Hepatocyte (in vitro differentiated cells): ENCODE measurements at regions not wholly inside any gene's neighbourhood (a gene's known extent, or its start where the extent isn't known, plus 50 kb on each side); places are given as distances from the start of the nearest gene placed in this dataset.
"Not testable (repeated sequence)": the region's sequence is repeated elsewhere in the genome, so short reads cannot be mapped to it uniquely, and the experiment has no call there.

ENCODE experiments used
- DNase-seq: peaks from one replicate; pipeline ENCODE4 v3.0.0-alpha.2; 2016; ENCODE audit warnings: low spot score
- H2AFZ ChIP-seq: fragments of 200-600 bp; sonication (generic); 2 replicates; pipeline ENCODE4 v1.6.0; 2016; ENCODE audit warnings: antibody characterized with exemption, mild to moderate bottlenecking
- H3K27ac ChIP-seq: fragments of 200-600 bp; sonication (generic); 2 replicates; pipeline ENCODE4 v1.5.1; 2016; ENCODE audit warnings: mild to moderate bottlenecking
- H3K27me3 ChIP-seq: fragments of 200-600 bp; sonication (generic); 2 replicates; pipeline ENCODE4 v1.6.1; 2016
- H3K36me3 ChIP-seq: fragments of 200-600 bp; sonication (generic); replicated peaks from 2 replicates; pipeline ENCODE4 v1.5.1; 2016; ENCODE audit warnings: low read depth; ENCODE audit not compliant: insufficient read depth
- H3K4me1 ChIP-seq: fragments of 200-600 bp; sonication (generic); 2 replicates; pipeline ENCODE4 v1.5.1; 2016; ENCODE audit warnings: mild to moderate bottlenecking, moderate library complexity; ENCODE audit not compliant: insufficient read depth
- H3K4me2 ChIP-seq: fragments of 200-600 bp; sonication (generic); 2 replicates; pipeline ENCODE4 v1.6.0; 2016
- H3K4me3 ChIP-seq: fragments of 200-600 bp; sonication (generic); 2 replicates; pipeline ENCODE4 v1.5.1; 2016; ENCODE audit warnings: mild to moderate bottlenecking
- H3K79me2 ChIP-seq: fragments of 200-600 bp; sonication (generic); 2 replicates; pipeline ENCODE4 v1.6.0; 2017; ENCODE audit warnings: mild to moderate bottlenecking
- H3K9me2 ChIP-seq: fragments of 200-600 bp; sonication (generic); replicated peaks from 2 replicates; pipeline ENCODE4 v1.6.0; 2017; ENCODE audit warnings: mild to moderate bottlenecking; ENCODE audit not compliant: insufficient read depth
- H3K9me3 ChIP-seq: fragments of 200-600 bp; sonication (generic); 2 replicates; pipeline ENCODE4 v1.5.1; 2016; ENCODE audit warnings: low read depth, mild to moderate bottlenecking
- H4K20me1 ChIP-seq: fragments of 200-600 bp; sonication (generic); 2 replicates; pipeline ENCODE4 v1.6.0; 2016; ENCODE audit warnings: mild to moderate bottlenecking; ENCODE audit not compliant: insufficient read depth, poor library complexity, severe bottlenecking
- EZH2 ChIP-seq: fragments of 200-600 bp; sonication (generic); IDR thresholded peaks from 2 replicates; pipeline ENCODE4 v1.6.1; 2016; ENCODE audit warnings: antibody characterized with exemption, mild to moderate bottlenecking, borderline replicate concordance
- EZH2phosphoT487 ChIP-seq: fragments of 200-600 bp; sonication (generic); IDR thresholded peaks from one replicate; pipeline ENCODE4 v1.6.1; 2018; ENCODE audit warnings: antibody characterized with exemption, mild to moderate bottlenecking, low read depth, moderate library complexity; ENCODE audit not compliant: unreplicated experiment, severe bottlenecking
- WGBS: methylation state at CpG from one replicate; pipeline ENCODE4 v1.1.6; 2016; ENCODE audit warnings: low lambda C conversion rate; ENCODE audit errors: missing lambda C conversion rate; 5-methylcytosine and 5-hydroxymethylcytosine counted together
- TF ChIP-seq, protein P1 (sequence below): fragments of 200-600 bp; sonication (generic); IDR thresholded peaks from 2 replicates; pipeline ENCODE4 v1.5.1; 2016; ENCODE audit warnings: antibody characterized with exemption, mild to moderate bottlenecking; ENCODE audit not compliant: poor library complexity

DNA sequence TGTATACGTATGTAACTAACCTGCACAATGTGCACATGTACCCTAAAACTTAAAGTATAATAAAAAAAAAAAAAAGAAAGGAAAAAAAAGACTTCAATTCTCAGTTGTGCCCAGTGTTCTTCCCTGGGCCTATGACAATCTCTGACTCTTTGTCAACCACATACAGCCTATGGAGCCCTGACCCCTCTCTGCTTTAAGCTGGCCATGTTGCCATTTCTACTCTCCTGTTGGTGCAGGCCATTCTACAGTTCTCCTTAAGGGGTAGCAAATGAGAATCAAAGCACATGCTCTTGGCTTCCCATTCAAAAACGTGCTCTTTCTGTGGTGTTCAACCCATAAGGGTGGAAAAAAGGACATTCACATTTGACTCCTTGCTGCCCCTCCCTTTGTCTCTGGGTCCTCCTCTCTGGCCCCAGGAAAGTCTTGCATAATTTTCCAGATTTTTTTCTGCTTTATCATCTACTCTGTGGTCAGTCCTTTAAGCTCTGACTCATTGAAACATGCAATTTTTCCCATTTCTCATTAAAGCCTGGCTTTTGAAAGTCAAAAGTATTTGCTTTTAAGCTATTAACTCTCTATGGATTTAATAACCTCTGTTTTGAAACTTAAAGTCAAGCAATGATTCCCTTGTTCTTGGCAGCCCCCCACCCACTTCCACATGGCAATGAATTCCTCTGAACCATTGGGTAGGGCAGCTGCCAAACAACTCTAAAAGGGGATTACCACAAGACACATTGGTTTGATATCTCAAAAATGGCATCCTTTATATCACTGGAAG lies 208.6 kb upstream of the MCHR2 start:
- Histone ChIP-seq H3K27me3 (no peaks in the 10 kb centered on the region), H3K27ac (peak overlapping the region; percentile 52), H3K9me3 (no peaks in the 10 kb centered on the region), H2AFZ (no peak overlapping the region), H3K79me2 (no peaks in the 10 kb centered on the region), H3K4me3 (no peak overlapping the region), H3K36me3 (no peaks in the 10 kb centered on the region), H4K20me1 (no peaks in the 10 kb centered on the region), H3K4me1 (no peaks in the 10 kb centered on the region), H3K4me2 (no peak overlapping the region), H3K9me2 (no peaks in the 10 kb centered on the region)
- peak; percentile 45 for DNase-seq
- 38% methylated on average over 1 of the region's 2 CpGs for WGBS
- TF ChIP-seq EZH2phosphoT487 (no peak), EZH2 (no peak)
- TF ChIP-seq, protein P1, sequence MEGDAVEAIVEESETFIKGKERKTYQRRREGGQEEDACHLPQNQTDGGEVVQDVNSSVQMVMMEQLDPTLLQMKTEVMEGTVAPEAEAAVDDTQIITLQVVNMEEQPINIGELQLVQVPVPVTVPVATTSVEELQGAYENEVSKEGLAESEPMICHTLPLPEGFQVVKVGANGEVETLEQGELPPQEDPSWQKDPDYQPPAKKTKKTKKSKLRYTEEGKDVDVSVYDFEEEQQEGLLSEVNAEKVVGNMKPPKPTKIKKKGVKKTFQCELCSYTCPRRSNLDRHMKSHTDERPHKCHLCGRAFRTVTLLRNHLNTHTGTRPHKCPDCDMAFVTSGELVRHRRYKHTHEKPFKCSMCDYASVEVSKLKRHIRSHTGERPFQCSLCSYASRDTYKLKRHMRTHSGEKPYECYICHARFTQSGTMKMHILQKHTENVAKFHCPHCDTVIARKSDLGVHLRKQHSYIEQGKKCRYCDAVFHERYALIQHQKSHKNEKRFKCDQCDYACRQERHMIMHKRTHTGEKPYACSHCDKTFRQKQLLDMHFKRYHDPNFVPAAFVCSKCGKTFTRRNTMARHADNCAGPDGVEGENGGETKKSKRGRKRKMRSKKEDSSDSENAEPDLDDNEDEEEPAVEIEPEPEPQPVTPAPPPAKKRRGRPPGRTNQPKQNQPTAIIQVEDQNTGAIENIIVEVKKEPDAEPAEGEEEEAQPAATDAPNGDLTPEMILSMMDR = no peak

DNA sequence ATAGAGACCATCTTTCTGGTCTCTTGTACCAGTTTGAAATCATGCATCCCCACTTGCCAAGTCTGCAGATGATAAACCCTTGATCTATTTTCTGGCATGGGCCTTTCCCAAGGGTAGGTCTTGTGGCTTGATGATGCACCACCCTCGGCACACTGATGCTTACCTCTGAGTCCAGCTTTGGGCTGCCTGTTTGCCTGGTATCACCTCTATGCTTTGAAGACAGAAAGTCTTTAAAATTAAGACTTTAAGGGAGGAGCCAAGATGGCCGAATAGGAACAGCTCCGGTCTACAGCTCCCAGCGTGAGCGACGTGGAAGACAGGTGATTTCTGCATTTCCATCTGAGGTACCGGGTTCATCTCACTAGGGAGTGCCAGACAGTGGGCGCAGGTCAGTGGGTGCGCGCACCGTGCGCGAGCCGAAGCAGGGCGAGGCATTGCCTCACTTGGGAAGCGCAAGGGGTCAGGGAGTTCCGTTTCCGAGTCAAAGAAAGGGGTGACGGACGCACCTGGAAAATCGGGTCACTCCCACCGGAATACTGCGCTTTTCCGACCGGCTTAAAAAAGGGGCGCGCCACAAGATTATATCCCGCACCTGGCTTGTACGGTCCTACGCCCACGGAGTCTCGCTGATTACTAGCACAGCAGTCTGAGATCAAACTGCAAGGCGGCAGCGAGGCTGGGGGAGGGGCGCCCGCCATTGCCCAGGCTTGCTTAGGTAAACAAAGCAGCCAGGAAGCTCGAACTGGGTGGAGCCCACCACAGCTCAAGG lies 202.4 kb upstream of the MCHR2 start:
- not testable (repeated sequence) for H3K79me2 ChIP-seq, H3K4me2 ChIP-seq, H3K4me1 ChIP-seq, H3K27ac ChIP-seq, H2AFZ ChIP-seq, H4K20me1 ChIP-seq, H3K9me3 ChIP-seq, H3K36me3 ChIP-seq, H3K4me3 ChIP-seq, DNase-seq, H3K27me3 ChIP-seq, H3K9me2 ChIP-seq
- 90% methylated on average over 36 of the region's 37 CpGs for WGBS

DNA sequence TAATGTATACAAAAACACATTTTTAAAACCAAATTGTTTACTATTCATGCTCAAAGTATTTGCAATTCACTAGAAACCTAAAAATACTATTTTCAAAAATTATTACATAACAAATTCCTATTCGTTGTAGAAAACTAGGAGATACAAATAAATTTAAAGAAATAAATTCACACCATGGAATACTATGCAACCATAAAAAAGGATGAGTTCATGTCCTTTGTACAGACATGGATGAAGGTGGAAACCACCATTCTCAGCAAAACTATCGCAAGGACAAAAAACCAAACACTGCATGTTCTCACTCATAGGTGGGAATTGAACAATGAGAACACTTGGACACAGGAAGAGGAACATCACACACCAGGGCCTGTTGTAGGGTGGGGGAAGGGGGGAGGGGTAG lies 201.2 kb upstream of the MCHR2 start:
- not testable (repeated sequence) for H3K27ac ChIP-seq, H3K4me3 ChIP-seq, H3K36me3 ChIP-seq, H3K4me2 ChIP-seq, H3K4me1 ChIP-seq, H3K27me3 ChIP-seq, H4K20me1 ChIP-seq, H3K9me2 ChIP-seq, H3K79me2 ChIP-seq, H2AFZ ChIP-seq, DNase-seq, H3K9me3 ChIP-seq
- 91% methylated on average over 2 of the region's 2 CpGs for WGBS

DNA sequence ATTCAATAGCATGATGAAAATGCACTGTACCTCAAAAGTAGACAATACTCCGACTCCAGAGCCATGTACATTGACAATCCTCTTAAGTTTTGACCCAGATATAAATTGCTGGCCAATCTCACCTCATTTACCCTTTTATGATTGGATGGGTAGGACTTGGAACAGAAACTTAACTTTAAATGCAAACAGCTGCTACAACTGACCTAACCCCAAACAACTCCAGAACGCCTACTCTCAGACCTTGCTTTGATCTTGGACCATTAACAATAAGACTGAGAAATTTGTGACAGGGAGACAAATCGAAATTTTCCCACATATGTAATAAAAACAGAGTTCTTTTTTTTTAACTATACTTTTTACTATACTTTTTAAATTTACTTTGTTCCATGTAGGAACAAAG lies 200.5 kb upstream of the MCHR2 start:
- Histone ChIP-seq H3K4me2 (no peak overlapping the region), H3K79me2 (no peaks in the 10 kb centered on the region), H3K9me2 (no peaks in the 10 kb centered on the region), H3K27ac (no peak overlapping the region), H3K9me3 (no peaks in the 10 kb centered on the region), H3K4me3 (no peak overlapping the region), H4K20me1 (no peaks in the 10 kb centered on the region), H3K4me1 (no peaks in the 10 kb centered on the region), H3K36me3 (no peaks in the 10 kb centered on the region), H3K27me3 (no peaks in the 10 kb centered on the region), H2AFZ (no peak overlapping the region)
- TF ChIP-seq, protein P1 = no peak
- no peak for TF ChIP-seq EZH2
- DNase-seq = no peak
- WGBS = 42% methylated on average over 3 of the region's 3 CpGs
